Activated CD4-positive, alpha-beta T cell treated with anti-CD3 and anti-CD28 coated beads, Interleukin-2, amount 50 U/mL, for 48 hours (primary cell): ENCODE measurements at regions not wholly inside any gene's neighbourhood (a gene's known extent, or its start where the extent isn't known, plus 50 kb on each side); places are given as distances from the start of the nearest gene placed in this dataset.

Experiments used
- DNase-seq, 2 experiments: peaks; one replicate each; pipeline ENCODE4 v3.0.0-alpha.2; 2020

GRCh38 chr1:222284466-222284865 is 263.4 kb downstream of the HHIPL2 start:
- no peak for DNase-seq

DNA sequence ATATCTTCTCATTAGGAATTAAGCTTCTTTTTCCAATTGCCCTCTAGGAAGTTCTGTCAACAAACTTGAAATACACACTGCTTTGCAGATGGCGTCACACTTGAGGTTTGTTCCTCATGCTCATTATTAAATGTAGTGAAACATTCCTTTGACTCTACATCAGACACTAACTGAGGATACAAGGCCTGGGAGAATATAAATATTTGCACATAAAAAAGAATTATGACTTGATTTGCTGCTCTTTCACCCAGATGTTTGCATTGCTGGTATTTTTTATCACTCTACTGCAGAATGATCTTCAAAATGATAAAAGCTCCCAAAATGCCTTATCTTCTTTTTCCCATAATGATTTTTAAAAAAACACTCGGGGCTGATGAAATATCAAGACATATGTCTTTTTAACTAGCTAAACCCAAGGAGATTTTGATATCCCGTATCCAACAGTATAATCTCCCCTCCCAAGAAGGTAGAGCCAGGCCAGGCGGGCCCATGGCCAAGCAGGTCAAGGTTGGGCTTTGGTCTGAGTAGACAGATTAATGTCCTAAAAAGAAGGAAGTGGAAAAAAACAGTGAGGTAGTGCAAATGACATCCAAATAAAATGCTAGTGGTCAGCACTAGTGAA is 264.6 kb downstream of the HHIPL2 start:
- no peak for DNase-seq

DNA sequence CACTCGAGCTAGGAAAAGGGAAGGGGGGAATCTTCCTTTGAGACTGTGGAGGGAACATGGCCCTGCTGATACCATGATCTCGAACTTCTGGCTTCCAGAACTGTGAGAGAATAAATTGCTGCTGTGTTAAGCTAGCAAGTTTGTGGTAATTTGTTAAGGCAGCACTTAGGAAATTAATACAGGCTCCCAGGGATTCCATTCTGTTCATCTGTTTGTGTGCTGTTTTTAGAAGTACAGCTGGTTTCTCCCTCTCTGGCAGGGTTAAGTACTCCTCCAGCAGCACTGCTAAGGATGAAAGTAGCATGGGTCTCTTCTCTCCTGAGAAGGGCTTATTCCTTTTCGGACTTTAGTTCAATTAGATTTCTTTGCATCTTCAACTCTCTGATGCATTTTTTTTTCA is 268.3 kb downstream of the HHIPL2 start:
- DNase-seq, result no peak

DNA sequence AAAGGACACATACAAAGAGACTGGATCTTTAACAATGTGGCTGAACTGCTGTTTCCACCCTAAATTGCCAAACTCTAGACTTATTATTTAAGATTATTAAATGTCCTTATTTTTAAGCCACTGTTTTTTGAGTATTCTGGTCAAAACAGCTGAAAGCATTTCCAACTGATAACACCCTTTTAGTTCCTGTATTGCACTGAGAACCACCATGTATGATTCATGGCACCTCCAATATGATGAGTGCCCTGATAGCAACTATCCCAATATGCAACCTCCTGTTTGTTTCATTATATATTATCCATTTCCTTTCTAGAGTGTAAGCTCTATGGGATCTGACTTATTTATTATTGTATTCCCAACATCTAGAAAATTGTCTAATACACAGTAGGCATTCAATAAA is 269.4 kb downstream of the HHIPL2 start:
- DNase-seq, result no peak

DNA sequence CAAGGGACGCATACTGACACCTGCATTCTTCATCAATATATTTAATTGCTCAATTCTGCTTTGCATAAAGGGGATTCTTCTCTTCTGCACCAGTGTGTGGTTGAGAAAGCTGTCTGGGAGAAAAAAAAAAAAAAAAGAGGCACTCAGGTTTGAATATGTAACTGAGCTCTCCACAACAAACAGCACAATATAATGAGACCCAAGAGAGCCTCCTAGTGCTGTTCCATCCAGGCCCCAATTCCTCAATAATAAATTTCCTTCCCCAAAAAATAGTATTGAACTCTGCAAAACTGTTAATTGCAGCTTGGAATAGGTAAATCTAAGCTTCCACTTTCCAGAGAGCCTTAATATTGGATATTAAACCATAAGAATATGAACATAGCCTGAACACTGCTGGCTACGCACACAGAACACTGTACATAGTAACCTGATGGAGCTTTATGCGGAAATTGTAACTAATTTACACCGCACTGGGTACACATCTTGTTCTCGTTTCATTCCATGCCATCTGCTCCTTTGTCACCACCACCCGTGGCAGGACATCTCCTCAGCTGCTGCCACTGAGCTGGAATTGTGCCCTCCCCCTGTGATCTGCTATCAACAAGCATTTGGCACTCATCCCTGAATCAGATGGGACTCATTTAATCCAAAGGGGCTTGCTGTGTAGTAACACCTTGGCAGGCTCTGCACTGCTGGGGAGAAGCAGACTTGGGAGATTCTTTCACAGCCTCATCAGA is 272.0 kb downstream of the HHIPL2 start:
- no peak for DNase-seq

GRCh38 chr1:222275001-222275728 is 272.7 kb downstream of the HHIPL2 start:
- DNase-seq, result no peak

- DNase-seq, result no peak
Measured at GRCh38 chr1:222266223-222267196, 281.4 kb downstream of the HHIPL2 start.

DNA sequence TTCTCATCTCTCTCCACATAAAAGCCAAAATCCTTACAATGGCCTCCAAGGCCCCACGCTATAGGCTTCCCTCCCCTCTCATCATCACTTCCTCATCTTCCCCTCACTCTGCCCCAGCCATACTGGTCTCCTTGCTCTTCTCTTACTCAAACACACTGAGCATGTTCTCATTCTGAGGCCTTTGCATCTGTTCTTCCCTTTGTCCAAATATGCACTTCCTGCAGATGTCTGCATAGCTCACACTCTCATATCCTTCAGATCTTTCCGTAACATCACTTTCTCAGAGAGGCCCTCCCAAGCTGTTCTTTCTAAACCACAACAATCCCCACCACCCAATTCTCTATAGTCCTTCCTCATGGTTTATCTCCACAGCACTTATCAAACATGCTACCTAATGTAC is 284.1 kb downstream of the HHIPL2 start:
- no peak for DNase-seq

DNA sequence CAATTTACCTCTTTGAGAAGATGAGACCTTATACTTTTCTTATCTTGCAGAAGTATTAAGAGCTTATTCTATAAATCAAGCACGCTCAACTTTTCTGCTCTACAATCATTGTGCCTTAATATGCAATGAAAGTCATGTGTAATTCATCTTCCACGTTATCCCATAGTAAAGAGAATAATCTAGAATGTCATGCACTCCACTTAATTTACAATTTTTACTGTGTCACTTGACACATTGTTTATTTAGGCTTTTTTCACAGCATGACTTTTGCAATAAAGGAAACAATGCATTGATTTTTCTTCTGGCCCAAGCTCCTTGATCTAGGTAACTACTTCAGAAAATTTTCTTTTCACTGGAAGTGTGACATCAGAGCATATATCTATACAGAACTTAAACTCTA is 290.9 kb downstream of the HHIPL2 start:
- no peak for DNase-seq

DNA sequence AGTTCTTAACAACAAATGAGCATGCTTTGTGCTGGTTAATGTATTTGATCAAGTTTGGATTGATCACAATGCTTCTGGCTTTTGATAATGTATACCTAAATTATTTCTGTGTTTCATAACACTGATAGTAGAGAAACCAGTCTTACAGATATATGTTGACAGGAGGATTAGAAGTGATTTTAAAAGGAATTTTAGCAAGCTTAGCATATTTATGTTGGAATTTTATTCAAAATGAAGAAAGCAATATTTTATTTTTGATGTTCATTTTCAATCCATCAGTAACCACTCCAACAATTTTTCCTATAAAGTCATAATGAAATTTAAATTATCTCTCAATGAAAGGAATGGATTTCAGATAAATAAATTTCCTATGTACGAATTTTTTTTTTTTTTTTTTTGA is 291.8 kb downstream of the HHIPL2 start:
- DNase-seq, result no peak

DNA sequence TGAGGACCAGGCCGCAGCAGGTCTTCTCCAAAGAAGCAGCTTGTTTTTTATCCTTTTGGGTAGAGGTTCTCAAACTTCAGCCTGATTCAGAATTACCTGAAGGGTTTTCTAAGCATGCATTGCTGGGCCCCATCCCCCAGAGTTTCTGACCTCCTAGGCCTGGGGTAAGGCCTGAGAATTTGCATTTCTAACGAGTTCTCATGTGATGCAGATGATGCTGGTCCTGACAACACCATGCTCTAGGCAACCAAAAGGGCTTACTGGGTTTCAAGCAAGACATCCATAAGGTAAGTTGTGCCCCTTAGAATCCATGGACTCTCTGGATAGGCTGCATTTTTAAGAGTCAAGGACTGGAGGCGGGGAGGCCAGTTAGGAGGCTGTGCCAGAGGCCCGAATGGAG is 295.1 kb downstream of the HHIPL2 start:
- no peak for DNase-seq

- DNase-seq, result no peak
Measured at GRCh38 chr1:222251847-222252246, 296.1 kb downstream of the HHIPL2 start.

DNA sequence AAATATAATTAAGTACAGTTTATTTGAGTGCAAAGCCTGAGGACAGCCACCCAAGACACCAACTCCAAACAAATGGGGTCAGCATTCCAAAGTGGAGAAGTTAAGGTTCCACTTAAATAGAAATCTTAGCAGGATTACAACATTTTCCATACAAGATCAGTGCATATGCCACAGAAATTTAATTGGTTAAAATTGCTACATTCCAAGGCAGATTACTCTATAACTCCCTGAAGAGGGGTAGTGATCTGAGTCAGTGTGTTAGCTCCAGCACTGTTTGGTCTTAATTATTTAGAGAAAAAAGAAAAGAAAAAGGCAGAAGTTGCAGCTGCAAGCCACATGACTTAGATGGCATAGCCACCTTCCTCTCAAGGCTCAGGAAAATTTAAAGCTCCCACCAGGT is 297.5 kb downstream of the HHIPL2 start:
- DNase-seq, result no peak

GRCh38 chr1:222247811-222248310 is 300.0 kb downstream of the HHIPL2 start:
- no peak for DNase-seq

- no peak for DNase-seq
Measured at GRCh38 chr1:222247081-222247480, 300.8 kb downstream of the HHIPL2 start.

DNA sequence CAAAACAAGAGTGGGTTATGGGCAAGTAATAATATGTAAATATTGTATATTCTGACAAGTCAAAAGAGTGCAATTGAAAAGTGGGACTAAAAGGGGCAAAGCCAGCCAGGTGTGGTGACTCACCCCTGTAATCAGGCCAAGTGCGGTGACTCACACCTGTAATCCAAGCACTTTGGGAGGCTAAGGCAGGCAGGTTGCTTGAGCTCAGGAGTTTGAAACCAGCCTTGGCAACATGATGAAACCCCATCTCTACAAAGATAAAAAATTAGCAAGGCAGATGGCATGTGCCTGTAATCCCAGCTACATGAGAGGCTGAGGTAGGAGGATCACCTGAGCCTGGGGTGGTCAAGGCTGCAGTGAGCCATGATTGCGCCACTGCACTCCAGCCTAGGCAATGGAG is 304.0 kb downstream of the HHIPL2 start:
- no peak for DNase-seq

DNA sequence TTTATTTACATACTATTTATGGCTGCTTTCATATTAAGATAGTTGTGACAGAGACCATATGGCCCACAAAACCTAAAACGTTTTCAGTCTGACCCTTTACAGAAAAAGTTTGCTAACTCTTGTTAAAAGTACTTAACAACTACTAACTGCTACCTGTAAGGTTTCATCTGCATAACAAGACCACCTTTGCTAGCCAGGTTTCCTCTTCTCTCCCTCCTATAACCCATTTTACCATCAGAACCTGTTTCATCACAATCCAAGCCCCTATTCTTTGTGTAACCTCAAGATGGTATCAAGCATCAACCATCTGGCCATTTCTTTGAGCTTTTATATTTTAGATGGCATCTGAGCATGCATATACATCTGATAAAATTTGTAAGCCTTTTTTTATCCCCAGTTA is 305.4 kb downstream of the HHIPL2 start:
- no peak for DNase-seq

GRCh38 chr1:222241410-222241809 is 306.5 kb downstream of the HHIPL2 start:
- no peak for DNase-seq

- DNase-seq, result no peak
Measured at GRCh38 chr1:222240536-222241181, 307.2 kb downstream of the HHIPL2 start.

DNA sequence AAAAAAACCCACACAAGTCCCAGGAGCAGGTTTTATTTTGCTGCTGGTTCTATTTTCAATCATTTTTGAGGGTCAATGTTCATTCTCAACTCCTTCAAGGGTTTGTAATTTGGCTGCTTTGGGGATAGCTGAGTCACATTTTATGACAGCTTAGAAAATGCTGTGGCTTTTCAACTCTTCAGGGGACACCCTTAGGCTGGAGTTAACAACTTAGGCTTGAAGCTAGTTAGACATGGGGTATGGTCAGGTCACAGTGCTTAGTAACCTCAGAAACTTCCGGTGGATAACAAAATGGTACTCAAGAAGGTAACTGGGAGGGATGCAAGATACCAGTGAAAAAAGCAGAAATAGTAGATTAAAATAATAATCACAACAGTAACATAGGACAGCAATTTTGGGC is 308.8 kb downstream of the HHIPL2 start:
- no peak for DNase-seq

GRCh38 chr1:222234351-222234750 is 313.6 kb downstream of the HHIPL2 start:
- DNase-seq, result no peak

DNA sequence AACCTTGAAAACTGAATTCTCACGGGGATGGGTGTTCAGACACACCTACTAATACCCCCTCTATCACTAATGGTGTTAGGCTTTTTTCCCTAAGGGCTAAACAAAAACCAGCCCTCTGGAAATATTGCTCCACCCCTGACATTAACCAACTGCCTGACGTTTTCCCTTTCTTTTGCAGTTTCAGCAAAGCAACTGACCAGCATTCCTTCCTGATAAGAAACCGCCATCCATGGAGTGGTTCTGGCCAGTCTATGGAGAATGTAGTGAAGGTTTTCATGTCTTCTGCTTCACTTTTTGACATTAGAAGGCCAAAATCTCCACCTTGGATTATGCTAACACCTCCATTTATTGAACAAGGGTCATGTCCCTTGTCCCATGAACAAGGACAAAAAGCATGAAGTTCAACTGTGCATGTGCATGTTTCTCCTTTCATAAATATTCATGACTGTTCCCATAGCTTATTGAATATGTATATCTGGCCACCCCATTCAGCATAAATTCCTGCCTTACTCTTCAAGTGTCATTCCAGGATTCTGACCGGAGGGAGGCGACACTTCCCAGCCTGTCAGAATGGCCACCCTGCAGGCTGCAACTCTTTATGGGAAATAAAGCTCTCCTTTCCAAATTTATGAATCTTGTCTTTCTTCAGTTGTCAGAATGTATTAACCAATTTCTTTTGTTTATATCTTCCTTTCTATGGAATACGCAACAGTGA is 314.3 kb downstream of the HHIPL2 start:
- DNase-seq, result no peak
